Thyroid gland (tissue), 4 donors: ENCODE measurements at regions not wholly inside any gene's neighbourhood (a gene's known extent, or its start where the extent isn't known, plus 50 kb on each side); places are given as distances from the start of the nearest gene placed in this dataset.

Experiments used
- DNase-seq, 2 donors: peaks; one replicate each; pipeline ENCODE4 v3.0.0-alpha.2; 2019
- H3K27ac ChIP-seq, 3 donors: fragments of 200-600 bp; sonication (generic); 1 replicate in 2 of 3; 2 replicates in 1 of 3; pipeline ENCODE4 v1.5.1; 2016 to 2019; ENCODE audit warnings: mild to moderate bottlenecking in 1 of 3, moderate library complexity in 1 of 3
- H3K27me3 ChIP-seq: fragments of 200-600 bp; sonication (generic); one replicate; pipeline ENCODE4 v1.5.1; 2019
- H3K36me3 ChIP-seq, 2 donors: fragments of 200-600 bp; sonication (generic); one replicate each; pipeline ENCODE4 v1.5.1; 2016 to 2019
- H3K4me1 ChIP-seq, 2 donors: fragments of 200-600 bp; sonication (generic); one replicate each; pipeline ENCODE4 v1.5.1; 2017 to 2019
- H3K4me3 ChIP-seq, 3 donors: fragments of 200-600 bp; sonication (generic); replicated peaks in 1 of 3; 1 replicate in 2 of 3; 2 replicates in 1 of 3; pipeline ENCODE4 v1.5.1; 2016; ENCODE audit warnings: mild to moderate bottlenecking in 1 of 3
- H3K9me3 ChIP-seq: fragments of 200-600 bp; sonication (generic); one replicate; pipeline ENCODE4 v1.5.1; 2017
- POLR2A ChIP-seq, 2 donors: fragments of 450-650 bp; IDR thresholded peaks; one replicate each; pipeline ENCODE4 v1.6.1; 2017; ENCODE audit warnings: antibody characterized with exemption in 2 of 2, mild to moderate bottlenecking in 2 of 2, moderate library complexity in 1 of 2
- WGBS, 2 donors: methylation state at CpG; one replicate each; pipeline ENCODE4 v1.1.5; 2017; 5-methylcytosine and 5-hydroxymethylcytosine counted together
- intact Hi-C: fragments of 100-400 bp; cut with DNase I; formaldehyde crosslinking; loops from one replicate; pipeline ENCODE4 v1.15.1; 2023
- TF ChIP-seq, protein P1 (sequence below), 6 experiments: fragments of 200-600 bp in 3 of 6; fragments of 450-650 bp in 3 of 6; sonication (generic) in 3 of 6; IDR thresholded peaks; one replicate each; pipeline ENCODE4 v1.5.1; 2016 to 2019; ENCODE audit warnings: antibody characterized with exemption in 6 of 6, mild to moderate bottlenecking in 2 of 6, inconsistent platforms in 1 of 6, moderate library complexity in 1 of 6

- TF ChIP-seq POLR2A (IDR thresholded peaks at IDR 0.05), result no peak
- TF ChIP-seq, protein P1, sequence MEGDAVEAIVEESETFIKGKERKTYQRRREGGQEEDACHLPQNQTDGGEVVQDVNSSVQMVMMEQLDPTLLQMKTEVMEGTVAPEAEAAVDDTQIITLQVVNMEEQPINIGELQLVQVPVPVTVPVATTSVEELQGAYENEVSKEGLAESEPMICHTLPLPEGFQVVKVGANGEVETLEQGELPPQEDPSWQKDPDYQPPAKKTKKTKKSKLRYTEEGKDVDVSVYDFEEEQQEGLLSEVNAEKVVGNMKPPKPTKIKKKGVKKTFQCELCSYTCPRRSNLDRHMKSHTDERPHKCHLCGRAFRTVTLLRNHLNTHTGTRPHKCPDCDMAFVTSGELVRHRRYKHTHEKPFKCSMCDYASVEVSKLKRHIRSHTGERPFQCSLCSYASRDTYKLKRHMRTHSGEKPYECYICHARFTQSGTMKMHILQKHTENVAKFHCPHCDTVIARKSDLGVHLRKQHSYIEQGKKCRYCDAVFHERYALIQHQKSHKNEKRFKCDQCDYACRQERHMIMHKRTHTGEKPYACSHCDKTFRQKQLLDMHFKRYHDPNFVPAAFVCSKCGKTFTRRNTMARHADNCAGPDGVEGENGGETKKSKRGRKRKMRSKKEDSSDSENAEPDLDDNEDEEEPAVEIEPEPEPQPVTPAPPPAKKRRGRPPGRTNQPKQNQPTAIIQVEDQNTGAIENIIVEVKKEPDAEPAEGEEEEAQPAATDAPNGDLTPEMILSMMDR (IDR thresholded peaks at IDR 0.05), result no peak
- Histone ChIP-seq H3K9me3 (no peaks in the 10 kb centered on the region), H3K36me3 (no peaks in the 10 kb centered on the region), H3K4me3 (no peak overlapping the region), H3K27me3 (no peaks in the 10 kb centered on the region), H3K4me1 (no peaks in the 10 kb centered on the region), H3K27ac (no peak overlapping the region)
- intact Hi-C loops, result no loop called here
- WGBS, 2 donors, result 80 to 84% methylated on average over 3 of the region's 3 CpGs
- no peak for DNase-seq
Observed at GRCh38 chr9:107585465-107585864, 95.9 kb upstream of the KLF4 start.

DNA sequence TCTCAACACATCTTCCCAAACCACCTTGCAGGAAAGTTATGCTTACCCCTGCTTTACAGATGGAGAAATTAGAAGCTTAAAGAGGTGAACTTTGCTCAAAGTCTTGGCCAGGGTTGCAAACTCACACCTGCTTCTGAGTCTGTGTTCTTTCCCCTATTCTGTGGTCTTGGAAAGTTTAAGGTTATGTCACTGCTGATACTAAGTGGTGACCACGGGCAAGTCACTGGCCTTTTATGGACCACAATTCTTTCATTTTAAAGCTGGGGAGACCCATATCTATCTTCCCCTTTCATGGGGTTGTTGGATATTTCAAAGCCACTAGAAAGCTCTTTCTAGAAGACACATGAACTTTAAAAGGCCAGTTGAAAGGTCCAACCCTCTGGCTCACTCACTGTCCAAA is 95.4 kb upstream of the KLF4 start:
- Histone ChIP-seq H3K36me3 (no peaks in the 10 kb centered on the region), H3K27ac (no peak overlapping the region), H3K4me1 (no peaks in the 10 kb centered on the region), H3K9me3 (no peaks in the 10 kb centered on the region), H3K4me3 (no peak overlapping the region), H3K27me3 (no peaks in the 10 kb centered on the region)
- 78 to 83% methylated on average over 1 of the region's 1 CpG for WGBS, 2 donors
- DNase-seq, result no peak
- TF ChIP-seq, protein P1 (IDR thresholded peaks at IDR 0.05), result no peak
- TF ChIP-seq POLR2A (IDR thresholded peaks at IDR 0.05), result no peak
- intact Hi-C loops, result no loop called here

GRCh38 chr9:107584186-107584585 is 94.6 kb upstream of the KLF4 start:
- Histone ChIP-seq H3K4me1 (no peaks in the 10 kb centered on the region), H3K4me3 (no peak overlapping the region), H3K36me3 (no peaks in the 10 kb centered on the region), H3K9me3 (no peaks in the 10 kb centered on the region), H3K27me3 (no peaks in the 10 kb centered on the region), H3K27ac (no peak overlapping the region)
- 71 to 74% methylated on average over 5 of the region's 5 CpGs for WGBS, 2 donors
- TF ChIP-seq POLR2A (IDR thresholded peaks at IDR 0.05), result no peak
- TF ChIP-seq, protein P1 (IDR thresholded peaks at IDR 0.05), result no peak
- DNase-seq, result no peak
- intact Hi-C loops, result no loop called here

DNA sequence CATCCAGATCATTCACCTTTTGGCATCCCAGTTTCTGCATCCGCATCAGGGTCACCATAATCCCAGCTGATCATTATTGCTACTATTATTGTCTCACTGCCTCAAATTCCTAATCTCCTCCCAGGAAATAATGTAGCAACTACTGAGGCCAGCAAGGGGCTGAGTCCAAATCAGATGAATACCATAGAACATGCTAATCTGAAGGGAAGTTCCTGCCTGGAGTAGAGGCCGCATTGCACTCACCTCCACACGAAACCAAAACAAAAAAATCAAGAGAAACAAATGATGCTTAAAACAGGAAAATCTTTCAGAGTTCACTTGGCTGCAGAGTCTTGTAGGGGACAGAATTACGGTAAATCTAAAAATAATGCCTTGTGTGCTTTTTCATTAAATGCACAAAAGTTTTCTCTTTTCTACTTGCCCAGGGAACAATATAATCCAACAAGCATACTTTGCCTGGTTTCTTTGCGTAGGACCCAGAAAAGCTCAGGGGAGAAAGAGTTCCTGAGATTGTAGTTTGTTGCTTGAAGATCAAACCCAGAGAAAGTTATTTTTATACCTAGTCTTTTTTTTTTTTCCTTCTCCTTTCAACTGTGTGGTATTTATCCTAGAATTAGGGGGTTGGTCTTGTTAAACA is 87.7 kb upstream of the KLF4 start:
- H3K27ac ChIP-seq, result no peak overlapping the region
- no peak for DNase-seq
- H3K9me3 ChIP-seq, result no peaks in the 10 kb centered on the region
- no peak for TF ChIP-seq POLR2A (IDR thresholded peaks at IDR 0.05)
- TF ChIP-seq, protein P1 (IDR thresholded peaks at IDR 0.05), result no peak
- H3K4me1 ChIP-seq, result no peaks in the 10 kb centered on the region
- H3K36me3 ChIP-seq, result no peaks in the 10 kb centered on the region
- no peaks in the 10 kb centered on the region for H3K27me3 ChIP-seq
- no peak overlapping the region for H3K4me3 ChIP-seq
- WGBS, 2 donors, result 71 to 77% methylated on average over 5 of the region's 5 CpGs
- intact Hi-C loops, result no loop called here

DNA sequence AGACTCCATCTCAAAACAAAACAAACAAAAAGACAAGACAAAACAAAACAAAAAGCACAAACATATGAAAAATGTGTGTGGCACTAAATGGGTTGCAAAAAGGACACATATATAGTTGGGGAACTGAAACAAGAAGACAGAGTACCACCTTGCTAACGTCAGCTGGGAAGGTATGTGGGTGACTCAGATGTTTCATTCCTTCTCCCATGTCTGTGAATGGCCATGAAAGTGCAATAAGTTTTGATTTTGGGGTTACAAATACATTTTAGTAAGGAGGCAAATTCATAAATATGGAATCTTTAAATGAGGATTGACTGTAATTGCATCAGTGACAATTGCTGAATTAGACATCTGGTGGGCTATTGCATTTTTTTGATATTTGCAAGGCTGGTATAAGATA is 81.6 kb upstream of the KLF4 start:
- 75 to 85% methylated on average over 1 of the region's 1 CpG for WGBS, 2 donors
- H3K36me3 ChIP-seq, result no peaks in the 10 kb centered on the region

More for the DNA sequence above, 81.6 kb upstream of the KLF4 start:
- Histone ChIP-seq H3K27ac (no peak overlapping the region), H3K4me3 (no peak overlapping the region), H3K9me3 (no peaks in the 10 kb centered on the region), H3K27me3 (no peaks in the 10 kb centered on the region), H3K4me1 (no peaks in the 10 kb centered on the region)
- no peak for TF ChIP-seq POLR2A (IDR thresholded peaks at IDR 0.05)
- intact Hi-C loops, result no loop called here
- DNase-seq, result no peak
